GM10266 (cell line): ENCODE measurements at regions not wholly inside any gene's neighbourhood (a gene's known extent, or its start where the extent isn't known, plus 50 kb on each side); places are given as distances from the start of the nearest gene placed in this dataset.

ENCODE experiments used
- DNase-seq: peaks from one replicate; pipeline ENCODE4 v3.0.0; 2012; ENCODE audit errors: extremely low spot score
- CTCF ChIP-seq: IDR thresholded peaks from 2 replicates; pipeline ENCODE4 v1.5.1; 2012; ENCODE audit warnings: mild to moderate bottlenecking, low read depth; ENCODE audit not compliant: control insufficient read depth, insufficient read depth; ENCODE audit errors: missing control alignments

DNA sequence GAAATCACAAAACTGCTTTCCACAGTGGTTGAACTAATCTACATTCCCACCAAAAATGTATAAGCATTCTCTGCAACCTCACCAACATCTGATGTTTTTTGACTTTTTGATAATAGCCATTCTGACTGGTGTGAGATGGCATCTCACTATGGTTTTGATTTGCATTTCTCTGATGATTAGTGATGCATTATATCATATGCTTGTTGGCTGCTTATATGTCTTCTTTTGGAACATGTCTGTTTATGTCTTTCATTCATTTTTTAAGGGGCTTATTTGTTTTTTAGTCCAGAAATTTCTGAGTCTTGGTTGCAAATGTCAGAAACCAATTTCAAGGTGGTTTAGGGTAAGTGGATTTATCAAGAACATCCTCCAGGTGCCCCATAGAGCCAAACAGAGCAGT lies 484.8 kb upstream of the TSHZ3 start:
- no peak for TF ChIP-seq CTCF
- no peak for DNase-seq

DNA sequence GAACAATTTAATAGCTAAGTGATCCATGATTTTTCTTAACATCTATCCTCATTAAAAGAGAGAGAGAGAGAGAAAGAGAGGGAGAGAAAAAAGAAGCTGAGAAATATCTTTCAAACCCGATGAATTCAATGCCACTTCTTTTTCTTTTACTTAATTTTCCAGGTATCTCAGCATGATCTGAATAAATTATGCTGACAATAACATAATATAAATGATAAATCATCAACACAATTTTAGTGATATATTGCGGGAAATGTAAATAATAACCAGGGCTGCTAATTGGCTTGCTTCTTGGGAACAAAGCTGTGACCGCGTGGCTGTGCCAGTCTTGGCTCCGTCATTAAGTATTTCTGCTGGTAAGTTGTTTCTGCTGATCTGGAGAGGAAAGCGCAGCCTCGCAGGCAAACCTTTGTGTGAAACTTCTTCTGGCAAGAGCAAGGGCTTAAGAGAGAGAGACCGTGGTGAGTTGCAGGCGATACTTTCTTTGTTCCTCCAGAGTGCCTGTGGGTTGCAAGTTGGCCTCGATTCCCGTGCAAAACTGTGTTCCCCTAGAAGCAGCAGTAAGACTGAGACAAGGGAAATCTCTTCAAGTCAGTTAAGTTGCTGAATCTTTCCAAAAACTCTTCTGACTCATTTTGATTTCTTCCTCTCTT lies 489.1 kb upstream of the TSHZ3 start:
- no peak for DNase-seq
- no peak for TF ChIP-seq CTCF

- no peak for DNase-seq
- TF ChIP-seq CTCF, result no peak
Measured at GRCh38 chr19:31840371-31840770, 491.1 kb upstream of the TSHZ3 start.

- no peak for TF ChIP-seq CTCF
- no peak for DNase-seq
Measured at GRCh38 chr19:31841755-31842154, 492.5 kb upstream of the TSHZ3 start.

- no peak for DNase-seq
- no peak for TF ChIP-seq CTCF
Measured at GRCh38 chr19:31863122-31863521, 482.3 kb upstream of the ZNF507 start.

DNA sequence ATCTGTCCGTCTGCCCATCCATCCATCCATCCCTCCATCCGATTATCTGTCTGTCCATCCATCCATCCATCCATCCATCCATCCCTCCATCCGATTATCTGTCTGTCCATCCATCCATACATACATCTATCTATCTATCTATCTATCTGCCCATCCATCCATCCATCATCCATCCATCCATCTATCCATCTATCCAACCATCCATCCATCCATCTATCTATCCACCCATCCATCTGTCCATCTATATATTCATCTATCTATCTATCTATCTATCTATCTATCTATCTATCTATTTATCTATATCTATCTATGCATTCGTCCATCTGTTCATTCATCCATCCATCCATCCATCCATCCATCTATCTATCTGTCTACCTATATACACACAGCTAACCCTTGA lies 471.1 kb upstream of the ZNF507 start:
- TF ChIP-seq CTCF, result no peak
- DNase-seq, result no peak

- DNase-seq, result no peak
- TF ChIP-seq CTCF, result no peak
Measured at GRCh38 chr19:31875591-31875990, 469.8 kb upstream of the ZNF507 start.
